ENCODE measurements at regions not wholly inside any gene's neighbourhood (a gene's known extent, or its start where the extent isn't known, plus 50 kb on each side); places are given as distances from the start of the nearest gene placed in this dataset.
"Not testable (repeated sequence)": the region's sequence is repeated elsewhere in the genome, so short reads cannot be mapped to it uniquely, and the experiment has no call there.

GRCh38 chr5:58314356-58315210 lies 145.3 kb downstream of the PLK2 start:
- intact Hi-C loops (cut with DNase I; ENCODE audit: low total_unique reads) = no loop called here
- WGBS, 2 donors = 30 to 50% methylated on average over 4 of the region's 4 CpGs
- no peak for TF ChIP-seq POLR2A (IDR thresholded peaks at IDR 0.05)
- no peak for TF ChIP-seq CTCF (IDR thresholded peaks at IDR 0.05)
- H3K4me3 ChIP-seq (ENCODE audit: low read depth, poor library complexity, severe bottlenecking) = no peak overlapping the region
- no peak for DNase-seq (ENCODE audit: low spot score in 2 of 2)

GRCh38 chr5:58312299-58312698 lies 147.6 kb downstream of the PLK2 start:
- intact Hi-C loops (cut with DNase I; ENCODE audit: low total_unique reads) = no loop called here
- TF ChIP-seq POLR2A (IDR thresholded peaks at IDR 0.05) = no peak
- no peak for TF ChIP-seq CTCF (IDR thresholded peaks at IDR 0.05)
- WGBS, 2 donors = 78 to 90% methylated on average over 5 of the region's 5 CpGs
- no peak for DNase-seq (ENCODE audit: low spot score in 2 of 2)
- H3K4me3 ChIP-seq (ENCODE audit: low read depth, poor library complexity, severe bottlenecking) = no peak overlapping the region

- no peak for DNase-seq (ENCODE audit: low spot score in 2 of 2)
- TF ChIP-seq POLR2A (IDR thresholded peaks at IDR 0.05) (no peak), CTCF (IDR thresholded peaks at IDR 0.05) (no peak)
- intact Hi-C loops (cut with DNase I; ENCODE audit: low total_unique reads) = no loop called here
- H3K4me3 ChIP-seq (ENCODE audit: low read depth, poor library complexity, severe bottlenecking) = no peak overlapping the region
- WGBS, 2 donors = 89 to 92% methylated on average over 3 of the region's 3 CpGs
Observed at GRCh38 chr5:58311526-58311925, 148.4 kb downstream of the PLK2 start.

GRCh38 chr5:58308384-58308783 lies 151.5 kb downstream of the PLK2 start:
- DNase-seq (ENCODE audit: low spot score in 2 of 2); intact Hi-C loops (cut with DNase I; ENCODE audit: low total_unique reads); H3K4me3 ChIP-seq (ENCODE audit: low read depth, poor library complexity, severe bottlenecking): not testable (repeated sequence)
- 80 to 87% methylated on average over 2 of the region's 2 CpGs for WGBS, 2 donors

- no peak for DNase-seq (ENCODE audit: low spot score in 2 of 2)
- no peak overlapping the region for H3K4me3 ChIP-seq (ENCODE audit: low read depth, poor library complexity, severe bottlenecking)
- WGBS, 2 donors = 82% methylated on average over 2 of the region's 2 CpGs
- TF ChIP-seq POLR2A (IDR thresholded peaks at IDR 0.05) (no peak), CTCF (IDR thresholded peaks at IDR 0.05) (no peak)
- intact Hi-C loops (cut with DNase I; ENCODE audit: low total_unique reads) = no loop called here
Observed at GRCh38 chr5:58300346-58300895, 159.5 kb downstream of the PLK2 start.

- TF ChIP-seq POLR2A (IDR thresholded peaks at IDR 0.05) = no peak
- no peak for TF ChIP-seq CTCF (IDR thresholded peaks at IDR 0.05)
- intact Hi-C loops (cut with DNase I; ENCODE audit: low total_unique reads) = no loop called here
- DNase-seq (ENCODE audit: low spot score in 2 of 2) = no peak
Observed at GRCh38 chr5:58299256-58299655, 160.6 kb downstream of the PLK2 start.

More at GRCh38 chr5:58299256-58299655, 160.6 kb downstream of the PLK2 start:
- no peak overlapping the region for H3K4me3 ChIP-seq (ENCODE audit: low read depth, poor library complexity, severe bottlenecking)

Data from lower leg skin (tissue), 4 donors.